ENCODE measurements at regions not wholly inside any gene's neighbourhood (a gene's known extent, or its start where the extent isn't known, plus 50 kb on each side); places are given as distances from the start of the nearest gene placed in this dataset.
A peak's percentile ranks its signal among the peaks of the same experiment; 100 is the strongest.

DNA sequence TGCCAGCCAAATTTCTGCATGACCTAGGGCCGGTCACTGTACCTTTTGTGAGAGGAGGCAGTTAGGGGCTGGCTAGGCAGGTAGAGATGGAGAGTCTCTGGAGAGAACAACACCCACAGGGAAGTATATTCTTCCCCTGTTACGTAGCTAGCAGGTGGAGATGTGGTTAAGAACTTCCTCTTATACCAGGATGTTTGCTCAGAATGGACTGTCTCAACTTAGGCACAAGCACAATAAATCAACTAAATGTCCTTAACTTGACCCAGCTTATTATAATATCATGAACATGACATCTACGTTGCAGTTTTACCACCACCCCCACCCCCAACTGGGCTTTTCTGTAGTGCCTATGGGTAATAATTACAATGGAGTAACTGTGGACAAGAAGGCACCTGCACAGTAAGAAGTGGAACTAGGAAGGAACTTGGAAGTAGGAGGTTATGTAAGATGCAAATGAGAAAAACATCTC is 60.7 kb upstream of the MPEG1 start:
- Histone ChIP-seq H3K4me1 (peaks cover 0 to 26% of the 10 kb centered on the region in 2 donors), H3K4me3 (no peak overlapping the region), H3K27me3 (no peaks in the 10 kb centered on the region), H3K36me3 (no peaks in the 10 kb centered on the region), H3K9me3 (no peaks in the 10 kb centered on the region), H3K27ac (peak overlapping the region in 1 of 2 donors; percentile 77)
- no peak for DNase-seq
- intact Hi-C loops (cut with DNase I): no loop called here
- TF ChIP-seq, protein P1, sequence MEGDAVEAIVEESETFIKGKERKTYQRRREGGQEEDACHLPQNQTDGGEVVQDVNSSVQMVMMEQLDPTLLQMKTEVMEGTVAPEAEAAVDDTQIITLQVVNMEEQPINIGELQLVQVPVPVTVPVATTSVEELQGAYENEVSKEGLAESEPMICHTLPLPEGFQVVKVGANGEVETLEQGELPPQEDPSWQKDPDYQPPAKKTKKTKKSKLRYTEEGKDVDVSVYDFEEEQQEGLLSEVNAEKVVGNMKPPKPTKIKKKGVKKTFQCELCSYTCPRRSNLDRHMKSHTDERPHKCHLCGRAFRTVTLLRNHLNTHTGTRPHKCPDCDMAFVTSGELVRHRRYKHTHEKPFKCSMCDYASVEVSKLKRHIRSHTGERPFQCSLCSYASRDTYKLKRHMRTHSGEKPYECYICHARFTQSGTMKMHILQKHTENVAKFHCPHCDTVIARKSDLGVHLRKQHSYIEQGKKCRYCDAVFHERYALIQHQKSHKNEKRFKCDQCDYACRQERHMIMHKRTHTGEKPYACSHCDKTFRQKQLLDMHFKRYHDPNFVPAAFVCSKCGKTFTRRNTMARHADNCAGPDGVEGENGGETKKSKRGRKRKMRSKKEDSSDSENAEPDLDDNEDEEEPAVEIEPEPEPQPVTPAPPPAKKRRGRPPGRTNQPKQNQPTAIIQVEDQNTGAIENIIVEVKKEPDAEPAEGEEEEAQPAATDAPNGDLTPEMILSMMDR (IDR thresholded peaks at IDR 0.05): no peak
- peak; percentile 86 for ATAC-seq

DNA sequence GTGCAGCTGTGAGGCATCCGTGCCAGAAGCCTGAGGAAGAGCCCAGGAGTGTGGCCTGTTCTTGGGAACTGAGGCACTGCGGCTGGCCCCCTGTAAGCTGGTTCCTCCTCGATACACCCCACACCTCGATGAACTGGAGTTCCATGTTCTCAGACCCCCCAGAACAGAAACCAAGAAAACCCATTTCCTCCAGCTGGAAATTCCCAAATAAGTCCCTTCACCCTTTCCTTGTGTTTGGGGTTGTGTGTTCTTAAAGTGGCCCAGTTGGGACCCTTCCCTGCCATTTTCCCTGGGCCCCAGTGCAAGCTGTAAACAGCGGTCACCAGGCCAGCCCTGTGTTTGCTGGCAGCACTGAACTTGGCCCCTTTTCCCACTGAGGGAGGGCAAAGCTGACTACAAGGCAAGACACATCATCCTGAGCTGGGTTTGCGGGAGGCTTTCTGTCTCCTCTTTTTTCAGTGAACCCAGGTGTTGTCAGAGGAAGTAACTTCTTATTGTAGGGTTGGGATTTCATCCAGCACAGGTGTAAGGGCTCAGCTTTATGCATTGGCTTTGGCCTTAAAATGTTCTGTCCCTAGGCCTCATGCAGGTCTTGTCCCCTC is 60.1 kb upstream of the MPEG1 start:
- no peaks in the 10 kb centered on the region for H3K9me3 ChIP-seq

DNA sequence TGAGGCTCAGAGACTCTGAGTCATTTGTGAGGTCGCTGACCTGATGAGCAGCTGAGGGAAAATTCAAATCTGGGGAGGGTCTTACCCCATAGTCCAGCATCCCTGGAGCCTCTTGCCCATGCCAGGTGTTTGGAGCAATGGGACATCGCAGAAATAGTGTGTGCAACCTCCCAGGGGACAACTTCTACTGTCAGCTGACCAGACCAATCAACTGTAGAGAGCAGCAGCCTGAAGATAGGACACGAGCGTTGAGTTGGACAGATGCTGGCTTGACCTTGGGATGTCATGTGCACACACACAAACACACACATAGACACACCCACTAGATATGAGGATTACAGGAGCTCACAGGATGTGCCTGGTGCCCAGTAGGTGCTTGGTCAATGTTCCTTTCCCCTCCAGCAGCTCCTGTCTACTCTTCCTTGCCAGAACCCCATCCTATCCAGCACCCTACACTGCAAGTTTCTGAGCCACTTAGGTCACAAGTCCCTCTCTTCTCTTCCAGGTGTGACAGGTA is 59.1 kb upstream of the MPEG1 start:
- Histone ChIP-seq H3K27ac (no peak overlapping the region), H3K9me3 (no peaks in the 10 kb centered on the region), H3K4me1 (peaks cover 0 to 26% of the 10 kb centered on the region in 2 donors), H3K4me3 (no peak overlapping the region), H3K27me3 (no peaks in the 10 kb centered on the region), H3K36me3 (no peaks in the 10 kb centered on the region)
- TF ChIP-seq, protein P1 (IDR thresholded peaks at IDR 0.05): no peak
- intact Hi-C loops (cut with DNase I): no loop called here
- ATAC-seq (no peak), DNase-seq (no peak)

More for the DNA sequence above, 60.1 kb upstream of the MPEG1 start:
- ATAC-seq (no peak), DNase-seq (no peak)
- intact Hi-C loops (cut with DNase I): no loop called here
- Histone ChIP-seq H3K27ac (peak overlapping the region in 1 of 2 donors; percentile 77), H3K27me3 (no peaks in the 10 kb centered on the region), H3K4me3 (no peak overlapping the region), H3K36me3 (no peaks in the 10 kb centered on the region), H3K4me1 (peaks cover 0 to 26% of the 10 kb centered on the region in 2 donors)
- TF ChIP-seq, protein P1 (IDR thresholded peaks at IDR 0.05): no peak

DNA sequence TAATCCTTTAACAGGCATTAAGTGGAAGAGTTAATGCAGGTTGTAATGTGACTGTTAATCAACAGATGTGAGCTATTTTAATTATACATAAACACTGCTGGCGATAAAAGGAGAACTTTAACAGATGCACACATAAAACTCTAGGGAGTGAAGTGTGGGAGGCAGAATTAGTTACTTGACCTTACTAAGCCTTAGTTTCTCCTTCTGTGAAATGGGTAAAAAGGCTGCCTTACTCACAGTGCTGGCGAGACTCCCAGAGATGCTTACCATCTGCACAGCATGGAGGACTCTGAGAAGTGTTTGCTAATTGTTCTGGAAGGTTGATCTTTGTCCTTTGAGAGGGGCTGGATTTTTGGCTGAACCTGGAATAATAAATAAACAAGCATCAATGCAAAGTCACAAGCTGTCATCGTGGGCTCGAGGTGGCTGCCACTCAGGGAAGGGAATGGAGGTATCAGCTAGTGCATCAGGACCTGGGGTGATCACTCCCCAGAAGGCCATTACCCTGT is 58.6 kb upstream of the MPEG1 start:
- no peak for ATAC-seq
- no peaks in the 10 kb centered on the region for H3K27me3 ChIP-seq

More for the DNA sequence above, 58.6 kb upstream of the MPEG1 start:
- DNase-seq: no peak
- TF ChIP-seq, protein P1 (IDR thresholded peaks at IDR 0.05): no peak
- H3K4me3 ChIP-seq: no peak overlapping the region
- peaks cover 0 to 26% of the 10 kb centered on the region in 2 donors for H3K4me1 ChIP-seq
- no peaks in the 10 kb centered on the region for H3K36me3 ChIP-seq
- intact Hi-C loops (cut with DNase I): no loop called here
- H3K27ac ChIP-seq: peak overlapping the region in 1 of 2 donors; percentile 3
- no peaks in the 10 kb centered on the region for H3K9me3 ChIP-seq

Measured in left lung (tissue), 4 donors.